ENCODE measurements at regions not wholly inside any gene's neighbourhood (a gene's known extent, or its start where the extent isn't known, plus 50 kb on each side); places are given as distances from the start of the nearest gene placed in this dataset.

DNA sequence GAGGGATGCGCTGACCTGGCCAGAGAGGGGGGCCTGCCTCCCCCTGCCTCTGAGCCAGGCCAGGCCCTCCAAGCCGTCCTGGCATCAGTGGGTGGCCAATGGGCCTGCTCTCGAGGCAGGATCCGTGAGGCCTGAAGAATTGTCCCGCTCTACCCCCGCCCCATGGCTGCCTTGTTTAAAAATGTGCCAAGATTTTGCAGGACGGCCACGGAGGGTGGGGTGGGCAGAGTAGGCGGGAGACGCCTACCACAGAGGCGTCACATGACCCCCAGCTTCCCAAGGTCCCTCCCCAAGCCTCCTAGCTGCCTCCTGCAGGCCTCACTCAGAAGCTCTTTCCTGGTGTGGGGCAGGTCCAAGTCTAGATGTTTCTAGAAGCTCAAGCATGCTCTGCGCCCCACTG is 69.5 kb downstream of the ENGASE start:
- Histone ChIP-seq H2AFZ (ENCODE audit: low read length) (no peak overlapping the region), H3K23ac (ENCODE audit: insufficient read length, low read depth, low read length) (no peak overlapping the region), H3T11ph (ENCODE audit: low read length) (no peak overlapping the region), H3K9me3 (ENCODE audit: control insufficient read depth, low read depth, low read length) (no peaks in the 10 kb centered on the region), H3K27ac (ENCODE audit: insufficient read length, low read depth, low read length) (no peak overlapping the region), H3K18ac (ENCODE audit: insufficient read length, low read depth, low read length) (no peak overlapping the region), H3K23me2 (ENCODE audit: insufficient read length, low read depth, low read length, poor library complexity, severe bottlenecking) (peaks cover 4% of the 10 kb centered on the region), H2AK5ac (ENCODE audit: insufficient read length, low read length) (no peak overlapping the region), H2BK20ac (ENCODE audit: low read depth, low read length, poor library complexity, severe bottlenecking) (no peak overlapping the region), H3K4me1 (ENCODE audit: insufficient read depth, low read length) (no peaks in the 10 kb centered on the region), H3K79me1 (ENCODE audit: insufficient read depth, low read depth, low read length, poor library complexity, severe bottlenecking) (no peaks in the 10 kb centered on the region), H4K8ac (replicated peaks; ENCODE audit: insufficient read length, low read depth, low read length) (no peak overlapping the region), H4K5ac (ENCODE audit: insufficient read length, low read depth, low read length) (no peak overlapping the region), H2BK15ac (ENCODE audit: low read depth, low read length) (no peak overlapping the region; the same call in 1 of the 2 replicates), H3K4ac (ENCODE audit: low read depth, low read length) (no peak overlapping the region), H3K14ac (ENCODE audit: insufficient read depth, low read length) (no peak overlapping the region), H3K27me3 (ENCODE audit: insufficient read depth, low read length) (no peaks in the 10 kb centered on the region), H3K79me2 (ENCODE audit: insufficient read depth, low read length) (no peaks in the 10 kb centered on the region), H2BK12ac (ENCODE audit: insufficient read length, low read depth, low read length) (no peak overlapping the region), H4K91ac (ENCODE audit: insufficient read length, low read depth, low read length) (no peak overlapping the region), H3K56ac (ENCODE audit: insufficient read length, low read depth, low read length) (no peak overlapping the region), H2BK5ac (ENCODE audit: insufficient read length, low read length) (no peak overlapping the region), H2BK120ac (ENCODE audit: low read depth, low read length, poor library complexity, severe bottlenecking) (no peak overlapping the region), H3K4me2 (ENCODE audit: insufficient read depth, insufficient read length, low read length) (no peak overlapping the region), H4K20me1 (ENCODE audit: control insufficient read depth, insufficient read depth, insufficient read length) (no peaks in the 10 kb centered on the region), H3K9ac (ENCODE audit: extremely low read depth, insufficient read length, low read length) (no peak overlapping the region)
- no CpG with 5 or more reads among the region's 12 CpGs for WGBS (ENCODE audit: extremely low coverage, insufficient read length, low lambda C conversion rate)
- no peak for DNase-seq
- Mint-ChIP-seq H3K36me3 (ENCODE audit: insufficient read depth in 1 of 3, low read depth in 3 of 3) (no peaks in the 10 kb centered on the region; a peak in 2 of 7 replicates), H3K4me3 (no peak overlapping the region), H3K27ac (no peak overlapping the region), H3K9me3 (peaks cover 0 to 3% of the 10 kb centered on the region in 2 experiments; a peak in 2 of 5 replicates), H3K27me3 (ENCODE audit: low read depth) (no peaks in the 10 kb centered on the region; the same call in 1 of the 2 replicates), H3K4me1 (peaks cover 3 to 20% of the 10 kb centered on the region in 2 experiments; a peak in 3 of 4 replicates)
- no peak for TF ChIP-seq CTCF (conservative IDR thresholded peaks at IDR 0.05)

Data from H9 (cell line).